Retina (tissue), 1 donor: ENCODE measurements at regions not wholly inside any gene's neighbourhood (a gene's known extent, or its start where the extent isn't known, plus 50 kb on each side); places are given as distances from the start of the nearest gene placed in this dataset.
"Not testable (repeated sequence)": the region's sequence is repeated elsewhere in the genome, so short reads cannot be mapped to it uniquely, and the experiment has no call there.

Experiments used
- DNase-seq: peaks from one replicate; pipeline ENCODE4 v3.0.0-alpha.2; 2016

GRCh38 chr2:58794916-58795315 is 553.8 kb upstream of the FANCL start:
- DNase-seq: no peak

GRCh38 chr2:58794103-58794502 is 553.0 kb upstream of the FANCL start:
- no peak for DNase-seq

DNA sequence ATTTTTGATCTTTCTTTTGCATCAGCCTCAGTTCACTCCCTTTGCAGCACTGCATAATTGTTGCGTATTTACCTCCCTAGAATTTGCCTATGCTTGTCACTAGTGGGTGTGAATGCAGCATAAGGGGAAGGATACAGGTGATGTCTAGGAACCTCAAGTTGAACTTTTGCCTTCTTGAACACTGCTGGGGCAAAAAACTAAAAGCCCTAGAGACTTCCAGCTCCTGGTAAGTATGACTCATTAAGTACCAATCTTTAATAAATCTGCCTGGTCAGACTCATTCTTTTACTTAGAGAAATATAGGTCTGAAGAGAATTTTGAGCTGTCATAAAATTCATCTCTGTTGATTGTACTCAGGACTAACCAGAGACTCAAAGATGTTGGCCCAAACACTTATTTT is 547.3 kb upstream of the FANCL start:
- DNase-seq: no peak

- DNase-seq: no peak
Measured at GRCh38 chr2:58770846-58771245, 529.7 kb upstream of the FANCL start.

DNA sequence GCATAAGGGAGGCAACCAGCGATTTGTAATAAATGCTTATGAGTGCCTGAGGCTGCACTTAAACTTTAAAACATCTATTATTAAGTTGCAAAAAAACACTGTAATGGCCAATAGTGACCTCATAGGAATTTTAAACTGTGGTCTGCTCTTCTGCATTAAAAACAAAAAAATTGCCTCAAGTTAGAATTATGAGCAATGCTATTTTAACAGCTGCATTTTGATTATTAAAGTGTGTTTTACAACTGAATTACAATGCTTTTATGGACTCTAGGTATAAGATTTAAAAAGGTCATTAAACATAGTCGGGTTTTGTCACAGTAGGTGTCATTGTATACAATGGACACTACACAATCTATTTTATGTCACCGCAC is 528.7 kb upstream of the FANCL start:
- DNase-seq: no peak

GRCh38 chr2:58769111-58769863 is 528.2 kb upstream of the FANCL start:
- DNase-seq: no peak

- no peak for DNase-seq
Measured at GRCh38 chr2:58768715-58769080, 527.6 kb upstream of the FANCL start.

GRCh38 chr2:58767828-58768714 is 526.9 kb upstream of the FANCL start:
- no peak for DNase-seq

DNA sequence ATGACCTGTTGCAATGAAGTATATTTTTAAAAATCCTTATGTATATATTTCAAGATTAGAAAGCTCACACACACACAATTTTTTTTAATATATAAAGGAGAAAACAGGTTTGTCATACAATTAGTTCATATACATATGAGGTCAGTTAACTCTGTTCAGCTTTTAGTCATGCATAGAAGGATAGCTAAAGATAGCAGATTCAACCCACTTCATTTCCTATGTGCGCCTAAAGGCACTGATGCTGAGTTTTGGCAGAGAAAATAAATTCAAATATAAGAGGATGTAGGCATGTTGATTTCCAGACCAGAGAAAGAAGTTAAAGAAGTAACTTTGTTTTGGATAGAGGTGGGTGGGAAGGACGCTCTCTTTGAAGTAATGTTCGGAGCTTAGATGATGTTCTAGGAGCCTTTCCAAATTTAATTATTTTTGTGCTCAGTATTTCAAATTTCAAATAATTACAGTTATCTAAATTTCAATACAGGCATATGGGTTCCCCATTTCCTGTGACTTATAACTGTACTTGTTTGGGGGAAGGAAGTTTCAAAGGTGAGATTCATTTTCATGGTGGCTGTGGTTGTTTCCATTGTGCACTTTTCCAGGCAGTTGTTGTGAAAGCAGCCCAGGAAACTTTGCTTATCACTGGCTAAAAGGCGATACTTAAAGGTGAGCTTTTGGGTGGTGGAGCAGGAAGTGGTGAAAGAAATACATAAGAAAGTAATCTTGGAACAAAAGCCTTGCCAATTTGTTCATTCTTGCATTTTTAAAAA is 523.4 kb upstream of the FANCL start:
- DNase-seq: no peak

GRCh38 chr2:58762176-58762781 is 521.2 kb upstream of the FANCL start:
- peak; percentile 81 for DNase-seq

- DNase-seq: no peak
Measured at GRCh38 chr2:58757971-58758370, 516.8 kb upstream of the FANCL start.

GRCh38 chr2:58756336-58756735 is 515.2 kb upstream of the FANCL start:
- no peak for DNase-seq

DNA sequence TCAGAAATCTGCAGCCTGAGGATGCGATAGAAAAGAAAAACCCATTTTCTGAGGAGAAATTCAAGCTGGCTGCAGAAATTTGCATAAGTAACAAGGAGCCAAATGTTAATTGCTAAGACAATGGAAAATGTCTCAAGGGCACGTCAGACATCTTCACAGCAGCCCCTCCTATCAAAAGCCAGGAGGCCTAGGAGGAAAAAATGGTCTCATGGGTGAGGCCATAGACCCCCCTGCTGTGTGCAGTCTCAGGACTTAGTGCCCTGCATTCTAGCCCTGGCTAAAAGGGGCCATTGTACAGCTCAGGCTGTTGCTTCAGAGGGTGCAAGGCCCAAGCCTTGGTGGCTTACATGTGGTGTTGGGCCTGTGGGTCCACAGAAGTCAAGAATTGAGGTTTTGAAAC is 511.4 kb upstream of the FANCL start:
- not testable (repeated sequence) for DNase-seq

DNA sequence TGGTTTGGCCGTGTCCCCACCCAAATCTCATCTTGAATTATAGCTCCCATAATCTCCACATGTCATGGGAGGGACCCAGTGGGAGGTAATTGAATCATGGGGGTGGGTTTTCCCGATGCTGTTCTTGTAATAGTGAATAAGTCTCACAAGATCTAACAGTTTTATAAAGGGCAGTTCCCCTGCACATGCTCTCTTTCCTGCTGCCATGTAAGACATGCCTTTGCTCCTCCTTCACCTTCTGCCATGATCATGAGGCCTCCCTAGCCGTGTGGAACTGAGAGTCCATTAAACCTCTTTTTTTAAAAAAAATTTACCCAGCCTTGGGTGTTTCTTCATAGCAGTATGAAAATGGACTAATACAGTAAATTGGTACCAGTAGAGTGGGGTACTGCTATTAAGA is 510.6 kb upstream of the FANCL start:
- DNase-seq: not testable (repeated sequence)

DNA sequence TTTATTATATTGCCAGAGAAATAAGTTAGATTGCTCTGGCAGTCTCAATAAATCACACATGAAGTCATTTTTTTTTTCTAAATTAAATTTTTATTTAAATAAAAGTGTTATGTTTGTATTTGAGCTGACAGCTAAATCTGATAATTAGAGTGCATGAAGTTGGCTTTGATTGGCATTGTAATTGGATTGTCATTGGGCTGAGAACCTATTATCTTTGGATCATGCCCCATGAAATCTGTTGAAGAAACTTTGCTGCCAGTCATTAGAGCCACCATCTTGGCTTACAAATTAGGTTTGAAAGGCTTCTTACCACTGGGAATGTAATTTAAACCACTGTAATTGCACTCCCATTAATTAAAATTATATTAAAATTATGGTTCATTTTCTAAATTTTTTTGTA is 507.9 kb upstream of the FANCL start:
- no peak for DNase-seq

DNA sequence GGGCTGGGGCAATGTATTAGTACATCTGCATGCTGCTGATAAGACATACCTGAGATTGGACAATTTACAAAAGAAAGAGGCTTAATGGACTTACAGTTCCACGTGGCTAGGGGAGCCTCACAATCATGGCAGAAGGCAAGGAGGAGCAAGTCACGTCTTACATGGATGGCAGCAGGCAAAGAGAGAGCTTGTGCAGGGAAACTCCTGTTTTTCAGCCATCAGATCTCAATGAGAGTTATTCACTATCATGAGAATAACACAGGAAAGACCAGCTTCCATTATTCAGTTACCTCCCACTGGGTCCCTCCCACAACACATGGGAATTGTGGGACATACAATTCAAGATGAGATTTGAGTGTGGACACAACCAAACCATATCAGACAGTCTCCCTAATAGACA is 504.2 kb upstream of the FANCL start:
- DNase-seq: not testable (repeated sequence)

DNA sequence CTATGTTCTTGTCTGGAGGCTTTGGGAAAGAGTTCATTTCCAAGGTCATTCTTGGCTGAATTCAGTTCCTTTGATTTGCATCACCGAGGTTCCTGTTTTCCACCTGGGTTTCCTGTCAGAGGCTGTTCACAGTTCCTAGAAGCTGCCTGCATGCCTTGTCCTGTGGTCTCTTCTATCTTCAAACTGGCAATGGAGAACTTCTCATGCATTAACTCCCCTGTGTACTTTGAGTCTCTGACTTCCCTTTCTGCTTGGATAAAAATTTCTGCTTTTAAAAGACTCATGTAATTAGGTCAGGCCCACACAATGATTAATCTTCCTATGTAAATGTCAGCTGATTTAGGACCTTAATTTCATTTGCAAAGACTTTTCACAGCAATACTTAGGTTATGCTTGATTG is 499.3 kb upstream of the FANCL start:
- no peak for DNase-seq

- no peak for DNase-seq
Measured at GRCh38 chr2:58739033-58739432, 497.9 kb upstream of the FANCL start.

DNA sequence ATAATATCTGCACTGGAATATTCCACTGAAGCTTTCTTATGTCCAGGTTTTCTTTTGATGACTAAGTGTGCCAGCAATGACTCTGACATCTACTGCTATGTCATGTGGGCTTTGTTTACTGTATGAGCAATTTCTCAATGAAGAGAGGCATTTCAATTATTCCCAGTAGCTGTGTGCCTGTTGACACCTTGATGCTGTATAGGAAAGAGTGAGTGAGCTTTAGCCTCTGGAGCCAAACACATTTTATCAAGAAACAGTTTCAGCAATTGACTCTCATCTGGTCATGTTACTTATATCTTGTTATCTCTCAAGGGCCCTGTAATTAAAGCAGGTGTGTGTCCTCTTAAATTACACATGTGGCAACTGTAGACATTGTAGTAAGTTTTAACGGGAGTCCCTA is 493.2 kb upstream of the FANCL start:
- no peak for DNase-seq

GRCh38 chr2:58732999-58733398 is 491.9 kb upstream of the FANCL start:
- DNase-seq: no peak

DNA sequence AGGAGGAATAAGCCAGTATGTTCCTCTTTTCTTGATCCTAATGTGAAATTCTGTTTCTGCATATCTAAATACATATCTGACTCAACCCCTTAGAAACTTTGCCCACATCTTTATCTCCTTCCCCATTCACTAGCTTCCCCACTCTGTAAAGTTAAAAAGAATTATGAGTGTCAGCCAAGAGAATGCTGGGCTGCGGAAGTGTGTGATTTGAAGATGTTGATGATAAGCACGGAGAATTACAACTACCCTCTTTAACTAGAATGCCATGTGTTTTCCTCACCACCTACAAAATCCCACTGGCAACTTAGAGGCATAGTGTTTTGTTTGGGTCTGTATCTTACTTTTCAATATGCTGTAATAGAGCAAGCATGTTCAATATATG is 490.4 kb upstream of the FANCL start:
- DNase-seq: no peak

- DNase-seq: no peak
Measured at GRCh38 chr2:58730764-58731487, 489.8 kb upstream of the FANCL start.
